ENCODE measurements at regions not wholly inside any gene's neighbourhood (a gene's known extent, or its start where the extent isn't known, plus 50 kb on each side); places are given as distances from the start of the nearest gene placed in this dataset.

GRCh38 chr2:43013821-43014345, 212.5 kb downstream of the ZFP36L2 start:
- H2AFZ ChIP-seq (ENCODE audit: low read depth, low read length, poor library complexity, severe bottlenecking) = no peak overlapping the region
- H3K36me3 ChIP-seq (ENCODE audit: control insufficient read depth in 1 of 2, insufficient read depth in 2 of 2, low read length in 2 of 2) = no peaks in the 10 kb centered on the region
- H3K4me1 ChIP-seq (ENCODE audit: control insufficient read depth in 1 of 2, insufficient read depth in 2 of 2, low read length in 2 of 2) = peaks cover 6 to 11% of the 10 kb centered on the region in 2 experiments
- H3K4me2 ChIP-seq (ENCODE audit: low read length) = no peak overlapping the region
- no peak overlapping the region for H3K9ac ChIP-seq (ENCODE audit: low read length)
- intact Hi-C loops (cut with micrococcal nuclease) = no loop called here
- H4K20me1 ChIP-seq (ENCODE audit: insufficient read depth) = no peaks in the 10 kb centered on the region
- ATAC-seq (no peak), DNase-seq (ENCODE audit: low read depth, low spot score) (no peak)
- TF ChIP-seq SIN3A (IDR thresholded peaks at IDR 0.05; ENCODE audit: low read depth) (no peak), POLR2AphosphoS5 (IDR thresholded peaks at IDR 0.05; ENCODE audit: low read depth, low read length) (no peak), ZNF274 (IDR thresholded peaks at IDR 0.05; ENCODE audit: low read depth, low read length) (no peak), ELF1 (IDR thresholded peaks at IDR 0.05; ENCODE audit: borderline replicate concordance, low read depth) (no peak), ATF3 (IDR thresholded peaks at IDR 0.05) (no peak), ZBTB33 (IDR thresholded peaks at IDR 0.05; ENCODE audit: extremely low read depth, insufficient replicate concordance, low read length) (no peak), TCF7L2 (IDR thresholded peaks at IDR 0.05; ENCODE audit: borderline replicate concordance, extremely low read depth, insufficient read depth, insufficient read length) (no peak), EZH2 (IDR thresholded peaks at IDR 0.05) (no peak), JUND (IDR thresholded peaks at IDR 0.05) (no peak), EZH2phosphoT487 (IDR thresholded peaks at IDR 0.05; ENCODE audit: borderline replicate concordance) (no peak), CTCF (IDR thresholded peaks at IDR 0.05 in 2 of 3, conservative IDR thresholded peaks at IDR 0.05 in 1 of 3; ENCODE audit: borderline replicate concordance in 1 of 3, insufficient read depth in 1 of 3, low read depth in 2 of 3, low read length in 2 of 3) (no peak), RAD21 (IDR thresholded peaks at IDR 0.05; ENCODE audit: low read depth) (no peak), ZFX (IDR thresholded peaks at IDR 0.05) (no peak), EGR1 (IDR thresholded peaks at IDR 0.05; ENCODE audit: low read depth) (no peak), POLR2A (IDR thresholded peaks at IDR 0.05; ENCODE audit: borderline replicate concordance, extremely low read depth, insufficient read depth, insufficient read length) (no peak), REST (IDR thresholded peaks at IDR 0.05; ENCODE audit: low read depth) (no peak)
- H3K79me2 ChIP-seq (ENCODE audit: insufficient read depth, low read length) = no peaks in the 10 kb centered on the region
- H3K4me3 ChIP-seq (replicated peaks in 1 of 2; ENCODE audit: low read depth in 1 of 2, low read length in 2 of 2) = no peak overlapping the region
- H3K9me2 ChIP-seq (ENCODE audit: insufficient read depth) = no peaks in the 10 kb centered on the region
- ChIA-PET RAD21 (ENCODE audit: low non-redundant PET in 1 of 2, low total read pairs in 2 of 2, uncharacterized antibody in 2 of 2, unreplicated experiment in 2 of 2) (no interaction called here), CTCF (interaction anchor here (1.3 kb wide), 1 partner anchor 11 kb away, joined by 5 read pairs; no protein-coding TSS in a partner anchor), POLR2A (no interaction called here)
- no peaks in the 10 kb centered on the region for H3K9me3 ChIP-seq (ENCODE audit: control insufficient read depth in 1 of 2, insufficient read depth in 1 of 2, low read depth in 1 of 2, low read length in 2 of 2)
- no peak overlapping the region for H3K27ac ChIP-seq (ENCODE audit: low read depth, low read length)
- no peaks in the 10 kb centered on the region for H3K27me3 ChIP-seq (ENCODE audit: insufficient read depth, low read length)
- BruUV-seq (replicated peaks) = no TSS peak
